ENCODE measurements at regions not wholly inside any gene's neighbourhood (a gene's known extent, or its start where the extent isn't known, plus 50 kb on each side); places are given as distances from the start of the nearest gene placed in this dataset.

- Histone ChIP-seq H3K27ac (ENCODE audit: low read depth in 2 of 2, low read length in 1 of 2) (peak overlapping the region in 1 of 2 experiments; percentile 27; a peak in 2 of 4 replicates), H3K4me2 (no peak overlapping the region), H3K36me3 (replicated peaks in 1 of 2; ENCODE audit: control insufficient read depth in 1 of 2, insufficient read depth in 2 of 2, low read length in 1 of 2) (no peaks in the 10 kb centered on the region), H4K20me1 (ENCODE audit: insufficient read depth) (no peaks in the 10 kb centered on the region), H3K4me1 (ENCODE audit: control insufficient read depth in 1 of 2, insufficient read depth in 2 of 2, low read depth in 1 of 2, low read length in 1 of 2) (no peaks in the 10 kb centered on the region; a peak in 1 of 4 replicates), H3F3A (replicated peaks; ENCODE audit: insufficient read depth) (no peaks in the 10 kb centered on the region), H3K9me2 (no peaks in the 10 kb centered on the region), H3K79me2 (ENCODE audit: insufficient read depth) (no peaks in the 10 kb centered on the region), H3K9me3 (no peaks in the 10 kb centered on the region), H3K9ac (no peak overlapping the region), H3K27me3 (ENCODE audit: insufficient read depth) (no peaks in the 10 kb centered on the region), H3K4me3 (ENCODE audit: low read depth in 2 of 2, low read length in 1 of 2) (no peak overlapping the region), H2AFZ (ENCODE audit: low read depth) (0 out of 2 replicates have a peak overlapping the region, but pooled peaks have one; percentile 52)
- DNase-seq: no peak
- 50% methylated on average over 1 of the region's 1 CpG for WGBS (ENCODE audit: low lambda C conversion rate)
- ChIA-PET CTCF (no interaction called here), POLR2A (no interaction called here)
- TF ChIP-seq REST (IDR thresholded peaks at IDR 0.05; ENCODE audit: low read depth, low read length) (no peak), SMC3 (IDR thresholded peaks at IDR 0.05; ENCODE audit: low read depth, low read length) (no peak), USF2 (IDR thresholded peaks at IDR 0.05; ENCODE audit: borderline replicate concordance, low read depth, low read length) (no peak), CTCF (IDR thresholded peaks at IDR 0.05) (no peak), FOXM1 (IDR thresholded peaks at IDR 0.05; ENCODE audit: low read depth) (no peak), MXI1 (IDR thresholded peaks at IDR 0.05; ENCODE audit: low read depth, low read length) (no peak), RAD21 (IDR thresholded peaks at IDR 0.05; ENCODE audit: low read length) (no peak), TAF1 (IDR thresholded peaks at IDR 0.05; ENCODE audit: borderline replicate concordance, low read depth, low read length) (no peak), NRF1 (IDR thresholded peaks at IDR 0.05; ENCODE audit: low read depth, low read length) (no peak), EP300 (IDR thresholded peaks at IDR 0.05; ENCODE audit: borderline replicate concordance in 1 of 2, low read depth in 1 of 2, low read length in 1 of 2) (no peak), MEF2A (IDR thresholded peaks at IDR 0.05; ENCODE audit: borderline replicate concordance, low read depth) (no peak), TEAD4 (IDR thresholded peaks at IDR 0.05; ENCODE audit: borderline replicate concordance, insufficient read depth) (no peak), ZBTB33 (IDR thresholded peaks at IDR 0.05; ENCODE audit: borderline replicate concordance, low read depth) (no peak), MAX (IDR thresholded peaks at IDR 0.05; ENCODE audit: low read depth) (no peak), EZH2phosphoT487 (IDR thresholded peaks at IDR 0.05; ENCODE audit: borderline replicate concordance, low read depth) (no peak)
Observed at GRCh38 chr11:25776238-25776637, 555.7 kb upstream of the ANO3 start.

All from SK-N-SH (cell line).